ENCODE measurements at regions not wholly inside any gene's neighbourhood (a gene's known extent, or its start where the extent isn't known, plus 50 kb on each side); places are given as distances from the start of the nearest gene placed in this dataset.

- DNase-seq (ENCODE audit: extremely low spot score), result no peak
- TF ChIP-seq BHLHE40 (IDR thresholded peaks at IDR 0.05; ENCODE audit: borderline replicate concordance), result no peak
- TF ChIP-seq FOXM1 (IDR thresholded peaks at IDR 0.05; ENCODE audit: borderline replicate concordance), result no peak
- TF ChIP-seq ZNF384 (IDR thresholded peaks at IDR 0.05), result no peak
- TF ChIP-seq SUZ12 (IDR thresholded peaks at IDR 0.05), result no peak
- no peak for TF ChIP-seq SP1 (IDR thresholded peaks at IDR 0.05)
- TF ChIP-seq LEF1 (IDR thresholded peaks at IDR 0.05; ENCODE audit: borderline replicate concordance), result no peak
- TF ChIP-seq ARNT (IDR thresholded peaks at IDR 0.05), result no peak
- TF ChIP-seq NFRKB (IDR thresholded peaks at IDR 0.05), result no peak
- TF ChIP-seq FOXK2 (IDR thresholded peaks at IDR 0.05), result no peak
- TF ChIP-seq HDGF (IDR thresholded peaks at IDR 0.05; ENCODE audit: borderline replicate concordance), result no peak
- no peak for TF ChIP-seq L3MBTL2 (conservative IDR thresholded peaks at IDR 0.05)
- TF ChIP-seq FOXA1 (IDR thresholded peaks at IDR 0.05), result no peak
- no peak for TF ChIP-seq TARDBP (IDR thresholded peaks at IDR 0.05)
- TF ChIP-seq, protein P1, sequence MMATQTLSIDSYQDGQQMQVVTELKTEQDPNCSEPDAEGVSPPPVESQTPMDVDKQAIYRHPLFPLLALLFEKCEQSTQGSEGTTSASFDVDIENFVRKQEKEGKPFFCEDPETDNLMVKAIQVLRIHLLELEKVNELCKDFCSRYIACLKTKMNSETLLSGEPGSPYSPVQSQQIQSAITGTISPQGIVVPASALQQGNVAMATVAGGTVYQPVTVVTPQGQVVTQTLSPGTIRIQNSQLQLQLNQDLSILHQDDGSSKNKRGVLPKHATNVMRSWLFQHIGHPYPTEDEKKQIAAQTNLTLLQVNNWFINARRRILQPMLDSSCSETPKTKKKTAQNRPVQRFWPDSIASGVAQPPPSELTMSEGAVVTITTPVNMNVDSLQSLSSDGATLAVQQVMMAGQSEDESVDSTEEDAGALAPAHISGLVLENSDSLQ (IDR thresholded peaks at IDR 0.05), result no peak
- TF ChIP-seq CTBP1 (IDR thresholded peaks at IDR 0.05; ENCODE audit: borderline replicate concordance), result no peak
- no peak for TF ChIP-seq ELF4 (IDR thresholded peaks at IDR 0.05)
- ChIA-PET CTCF (no interaction called here), POLR2A (no interaction called here)
Observed at GRCh38 chr4:8790749-8791148, 80.9 kb downstream of the HMX1 start.

GRCh38 chr4:8788174-8788573 is 83.5 kb downstream of the HMX1 start:
- ChIA-PET CTCF (no interaction called here), POLR2A (no interaction called here)
- TF ChIP-seq NFRKB (IDR thresholded peaks at IDR 0.05) (no peak), TARDBP (IDR thresholded peaks at IDR 0.05) (no peak), ELF4 (IDR thresholded peaks at IDR 0.05) (no peak), HDGF (IDR thresholded peaks at IDR 0.05; ENCODE audit: borderline replicate concordance) (no peak), LEF1 (IDR thresholded peaks at IDR 0.05; ENCODE audit: borderline replicate concordance) (no peak), FOXA1 (IDR thresholded peaks at IDR 0.05) (no peak), CTBP1 (IDR thresholded peaks at IDR 0.05; ENCODE audit: borderline replicate concordance) (no peak), FOXM1 (IDR thresholded peaks at IDR 0.05; ENCODE audit: borderline replicate concordance) (no peak), SP1 (IDR thresholded peaks at IDR 0.05) (no peak), L3MBTL2 (conservative IDR thresholded peaks at IDR 0.05) (no peak), ZNF384 (IDR thresholded peaks at IDR 0.05) (no peak), ARNT (IDR thresholded peaks at IDR 0.05) (no peak), FOXK2 (IDR thresholded peaks at IDR 0.05) (no peak)
- TF ChIP-seq, protein P1 (IDR thresholded peaks at IDR 0.05), result no peak
- no peak for DNase-seq (ENCODE audit: extremely low spot score)

DNA sequence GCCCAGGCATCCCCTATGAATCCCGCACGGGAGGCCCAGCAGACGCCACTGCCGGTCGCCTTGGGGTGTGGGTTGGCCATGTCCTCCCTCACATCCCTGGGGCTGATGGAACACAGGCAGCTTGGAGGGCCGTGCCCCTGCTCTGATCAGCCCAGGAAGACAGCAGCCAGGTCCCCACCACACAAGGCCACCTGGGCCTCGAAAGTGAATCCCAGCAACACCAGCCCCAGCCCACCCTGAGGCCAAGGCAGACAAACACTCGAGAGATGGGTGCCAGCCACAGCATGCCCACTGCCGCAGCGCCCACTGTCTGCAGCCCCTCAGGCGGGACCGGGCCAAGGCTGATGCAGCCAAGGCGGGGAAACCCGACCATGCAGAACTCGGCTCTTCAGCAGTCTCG is 85.5 kb downstream of the HMX1 start:
- ChIA-PET CTCF (no interaction called here), POLR2A (no interaction called here)
- TF ChIP-seq SP1 (IDR thresholded peaks at IDR 0.05) (no peak), NFRKB (IDR thresholded peaks at IDR 0.05) (no peak), FOXM1 (IDR thresholded peaks at IDR 0.05; ENCODE audit: borderline replicate concordance) (no peak), HDGF (IDR thresholded peaks at IDR 0.05; ENCODE audit: borderline replicate concordance) (no peak), FOXA1 (IDR thresholded peaks at IDR 0.05) (no peak), ARNT (IDR thresholded peaks at IDR 0.05) (no peak), BHLHE40 (IDR thresholded peaks at IDR 0.05; ENCODE audit: borderline replicate concordance) (no peak), LEF1 (IDR thresholded peaks at IDR 0.05; ENCODE audit: borderline replicate concordance) (no peak), FOXK2 (IDR thresholded peaks at IDR 0.05) (no peak), L3MBTL2 (conservative IDR thresholded peaks at IDR 0.05) (no peak), CTBP1 (IDR thresholded peaks at IDR 0.05; ENCODE audit: borderline replicate concordance) (no peak)
- TF ChIP-seq, protein P1 (IDR thresholded peaks at IDR 0.05), result no peak
- no peak for DNase-seq (ENCODE audit: extremely low spot score)

- ChIA-PET POLR2A (no interaction called here), CTCF (no interaction called here)
- TF ChIP-seq LEF1 (IDR thresholded peaks at IDR 0.05; ENCODE audit: borderline replicate concordance) (no peak), ELF4 (IDR thresholded peaks at IDR 0.05) (no peak), L3MBTL2 (conservative IDR thresholded peaks at IDR 0.05) (no peak), NFRKB (IDR thresholded peaks at IDR 0.05) (no peak), SUZ12 (IDR thresholded peaks at IDR 0.05) (no peak), FOXM1 (IDR thresholded peaks at IDR 0.05; ENCODE audit: borderline replicate concordance) (no peak), BHLHE40 (IDR thresholded peaks at IDR 0.05; ENCODE audit: borderline replicate concordance) (no peak), SP1 (IDR thresholded peaks at IDR 0.05) (no peak), ZNF384 (IDR thresholded peaks at IDR 0.05) (no peak), FOXK2 (IDR thresholded peaks at IDR 0.05) (no peak), ARNT (IDR thresholded peaks at IDR 0.05) (no peak)
- TF ChIP-seq, protein P1 (IDR thresholded peaks at IDR 0.05), result no peak
- no peak for DNase-seq (ENCODE audit: extremely low spot score)
Observed at GRCh38 chr4:8785656-8786142, 85.9 kb downstream of the HMX1 start.

GRCh38 chr4:8783736-8784135 is 87.9 kb downstream of the HMX1 start:
- DNase-seq (ENCODE audit: extremely low spot score), result no peak
- no peak for TF ChIP-seq HDGF (IDR thresholded peaks at IDR 0.05; ENCODE audit: borderline replicate concordance)
- TF ChIP-seq FOXM1 (IDR thresholded peaks at IDR 0.05; ENCODE audit: borderline replicate concordance), result no peak
- no peak for TF ChIP-seq FOXA1 (IDR thresholded peaks at IDR 0.05)
- TF ChIP-seq NFRKB (IDR thresholded peaks at IDR 0.05), result no peak
- TF ChIP-seq SP1 (IDR thresholded peaks at IDR 0.05), result no peak
- no peak for TF ChIP-seq LEF1 (IDR thresholded peaks at IDR 0.05; ENCODE audit: borderline replicate concordance)
- TF ChIP-seq CTBP1 (IDR thresholded peaks at IDR 0.05; ENCODE audit: borderline replicate concordance), result no peak
- TF ChIP-seq ZNF384 (IDR thresholded peaks at IDR 0.05), result no peak
- no peak for TF ChIP-seq L3MBTL2 (conservative IDR thresholded peaks at IDR 0.05)
- no peak for TF ChIP-seq ELF4 (IDR thresholded peaks at IDR 0.05)
- ChIA-PET CTCF (no interaction called here), POLR2A (no interaction called here)
